BLaER1 (cell line): ENCODE measurements at regions not wholly inside any gene's neighbourhood (a gene's known extent, or its start where the extent isn't known, plus 50 kb on each side); places are given as distances from the start of the nearest gene placed in this dataset.

Experiments used
- H3K27ac ChIP-seq: shearing (Covaris generic); formaldehyde crosslinking; 2 replicates; pipeline ENCODE4 v1.8.1; 2022
- H3K27me3 ChIP-seq: shearing (Covaris generic); formaldehyde crosslinking; 2 replicates; pipeline ENCODE4 v1.8.1; 2022
- H3K36me3 ChIP-seq: shearing (Covaris generic); formaldehyde crosslinking; 2 replicates; pipeline ENCODE4 v1.8.1; 2022
- H3K4me1 ChIP-seq: shearing (Covaris generic); formaldehyde crosslinking; 2 replicates; pipeline ENCODE4 v1.8.1; 2022
- H3K4me2 ChIP-seq: shearing (Covaris generic); formaldehyde crosslinking; 2 replicates; pipeline ENCODE4 v1.8.1; 2022
- H3K4me3 ChIP-seq: shearing (Covaris generic); formaldehyde crosslinking; 2 replicates; pipeline ENCODE4 v1.8.1; 2022
- H3K9ac ChIP-seq: shearing (Covaris generic); formaldehyde crosslinking; 2 replicates; pipeline ENCODE4 v1.8.1; 2022
- H3K9me3 ChIP-seq: shearing (Covaris generic); formaldehyde crosslinking; 2 replicates; pipeline ENCODE4 v1.8.1; 2022
- H4K20me1 ChIP-seq: shearing (Covaris generic); formaldehyde crosslinking; 2 replicates; pipeline ENCODE4 v1.8.1; 2022
- Cebpa-rat ChIP-seq: shearing (Covaris generic); IDR thresholded peaks from 2 replicates; pipeline ENCODE4 v1.8.1; 2022

- Histone ChIP-seq H3K4me2 (no peak overlapping the region), H3K4me1 (no peaks in the 10 kb centered on the region), H4K20me1 (no peaks in the 10 kb centered on the region), H3K36me3 (no peaks in the 10 kb centered on the region), H3K9me3 (no peaks in the 10 kb centered on the region), H3K27me3 (no peaks in the 10 kb centered on the region), H3K27ac (no peak overlapping the region), H3K4me3 (no peak overlapping the region), H3K9ac (no peak overlapping the region)
- TF ChIP-seq Cebpa-rat, result no peak
Measured at GRCh38 chr5:81914696-81915095, 57.1 kb upstream of the ATG10 start.

GRCh38 chr5:81912933-81913332, 58.9 kb upstream of the ATG10 start:
- H3K27ac ChIP-seq, result no peak overlapping the region
- H3K9me3 ChIP-seq, result no peaks in the 10 kb centered on the region
- H3K4me2 ChIP-seq, result no peak overlapping the region
- no peaks in the 10 kb centered on the region for H4K20me1 ChIP-seq
- peaks cover 12% of the 10 kb centered on the region for H3K4me1 ChIP-seq
- H3K27me3 ChIP-seq, result no peaks in the 10 kb centered on the region
- H3K4me3 ChIP-seq, result no peak overlapping the region
- TF ChIP-seq Cebpa-rat, result no peak
- H3K36me3 ChIP-seq, result no peaks in the 10 kb centered on the region
- no peak overlapping the region for H3K9ac ChIP-seq

- no peaks in the 10 kb centered on the region for H3K27me3 ChIP-seq
- H3K27ac ChIP-seq, result no peak overlapping the region
- no peaks in the 10 kb centered on the region for H3K36me3 ChIP-seq
- H3K9me3 ChIP-seq, result no peaks in the 10 kb centered on the region
- peaks cover 13% of the 10 kb centered on the region for H3K4me1 ChIP-seq
- no peak overlapping the region for H3K4me2 ChIP-seq
- H4K20me1 ChIP-seq, result no peaks in the 10 kb centered on the region
- H3K4me3 ChIP-seq, result no peak overlapping the region
- TF ChIP-seq Cebpa-rat, result no peak
- H3K9ac ChIP-seq, result no peak overlapping the region
Measured at GRCh38 chr5:81909677-81910076, 62.1 kb upstream of the ATG10 start.

GRCh38 chr5:81908771-81909170, 63.1 kb upstream of the ATG10 start:
- Histone ChIP-seq H3K4me1 (peaks cover 13% of the 10 kb centered on the region), H4K20me1 (no peaks in the 10 kb centered on the region), H3K4me3 (no peak overlapping the region), H3K9ac (no peak overlapping the region), H3K27ac (no peak overlapping the region), H3K36me3 (no peaks in the 10 kb centered on the region), H3K27me3 (no peaks in the 10 kb centered on the region), H3K4me2 (peak overlapping the region; percentile 17; the same call in 1 of the 2 replicates), H3K9me3 (no peaks in the 10 kb centered on the region)
- TF ChIP-seq Cebpa-rat, result no peak

GRCh38 chr5:81908044-81908443, 63.8 kb upstream of the ATG10 start:
- Histone ChIP-seq H3K9me3 (no peaks in the 10 kb centered on the region), H4K20me1 (no peaks in the 10 kb centered on the region), H3K27me3 (no peaks in the 10 kb centered on the region), H3K27ac (no peak overlapping the region), H3K4me2 (peak overlapping the region; percentile 17), H3K4me1 (peaks cover 13% of the 10 kb centered on the region), H3K9ac (no peak overlapping the region), H3K4me3 (no peak overlapping the region), H3K36me3 (no peaks in the 10 kb centered on the region)
- TF ChIP-seq Cebpa-rat, result no peak

GRCh38 chr5:81907012-81907635, 64.7 kb upstream of the ATG10 start:
- no peak overlapping the region for H3K27ac ChIP-seq
- H3K4me3 ChIP-seq, result no peak overlapping the region
- no peak overlapping the region for H3K9ac ChIP-seq
- H3K4me2 ChIP-seq, result no peak overlapping the region
- TF ChIP-seq Cebpa-rat, result no peak
- no peaks in the 10 kb centered on the region for H3K36me3 ChIP-seq
- H3K9me3 ChIP-seq, result no peaks in the 10 kb centered on the region
- H3K4me1 ChIP-seq, result peaks cover 13% of the 10 kb centered on the region
- H3K27me3 ChIP-seq, result no peaks in the 10 kb centered on the region
- H4K20me1 ChIP-seq, result no peaks in the 10 kb centered on the region

GRCh38 chr5:81906086-81906485, 65.7 kb upstream of the ATG10 start:
- peaks cover 8% of the 10 kb centered on the region for H3K9me3 ChIP-seq
- H3K4me2 ChIP-seq, result no peak overlapping the region
- no peak overlapping the region for H3K9ac ChIP-seq
- H3K4me1 ChIP-seq, result peaks cover 13% of the 10 kb centered on the region
- no peak for TF ChIP-seq Cebpa-rat
- H3K27me3 ChIP-seq, result no peaks in the 10 kb centered on the region
- H3K36me3 ChIP-seq, result no peaks in the 10 kb centered on the region
- no peak overlapping the region for H3K4me3 ChIP-seq
- H3K27ac ChIP-seq, result no peak overlapping the region
- H4K20me1 ChIP-seq, result no peaks in the 10 kb centered on the region

GRCh38 chr5:81904861-81905260, 67.0 kb upstream of the ATG10 start:
- Histone ChIP-seq H3K27me3 (no peaks in the 10 kb centered on the region), H3K4me3 (no peak overlapping the region), H3K36me3 (no peaks in the 10 kb centered on the region), H3K4me2 (no peak overlapping the region), H3K27ac (no peak overlapping the region), H3K9ac (no peak overlapping the region), H3K4me1 (peaks cover 13% of the 10 kb centered on the region), H4K20me1 (no peaks in the 10 kb centered on the region), H3K9me3 (peaks cover 10% of the 10 kb centered on the region)
- TF ChIP-seq Cebpa-rat, result no peak

GRCh38 chr5:81904166-81904565, 67.7 kb upstream of the ATG10 start:
- no peak for TF ChIP-seq Cebpa-rat
- H3K4me3 ChIP-seq, result no peak overlapping the region
- H3K9me3 ChIP-seq, result peaks cover 10% of the 10 kb centered on the region
- H3K27me3 ChIP-seq, result no peaks in the 10 kb centered on the region
- H3K4me2 ChIP-seq, result no peak overlapping the region
- no peaks in the 10 kb centered on the region for H3K36me3 ChIP-seq
- no peak overlapping the region for H3K27ac ChIP-seq
- no peaks in the 10 kb centered on the region for H4K20me1 ChIP-seq
- peaks cover 13% of the 10 kb centered on the region for H3K4me1 ChIP-seq
- H3K9ac ChIP-seq, result no peak overlapping the region

GRCh38 chr5:81901586-81901985, 70.2 kb upstream of the ATG10 start:
- Histone ChIP-seq H4K20me1 (no peaks in the 10 kb centered on the region), H3K9me3 (peaks cover 10% of the 10 kb centered on the region), H3K9ac (no peak overlapping the region), H3K4me2 (no peak overlapping the region), H3K27ac (no peak overlapping the region), H3K36me3 (no peaks in the 10 kb centered on the region), H3K4me1 (no peaks in the 10 kb centered on the region), H3K27me3 (no peaks in the 10 kb centered on the region), H3K4me3 (no peak overlapping the region)
- TF ChIP-seq Cebpa-rat, result no peak

GRCh38 chr5:81899123-81899522, 72.7 kb upstream of the ATG10 start:
- no peaks in the 10 kb centered on the region for H4K20me1 ChIP-seq
- H3K27ac ChIP-seq, result no peak overlapping the region
- H3K4me2 ChIP-seq, result no peak overlapping the region
- H3K36me3 ChIP-seq, result no peaks in the 10 kb centered on the region
- H3K27me3 ChIP-seq, result no peaks in the 10 kb centered on the region
- no peak overlapping the region for H3K9ac ChIP-seq
- H3K4me1 ChIP-seq, result no peaks in the 10 kb centered on the region
- peaks cover 10% of the 10 kb centered on the region for H3K9me3 ChIP-seq
- no peak overlapping the region for H3K4me3 ChIP-seq
- TF ChIP-seq Cebpa-rat, result no peak
